Neuronal stem cell (in vitro differentiated cells): ENCODE measurements at regions not wholly inside any gene's neighbourhood (a gene's known extent, or its start where the extent isn't known, plus 50 kb on each side); places are given as distances from the start of the nearest gene placed in this dataset.
A peak's percentile ranks its signal among the peaks of the same experiment; 100 is the strongest.

Experiments used
- DNase-seq: peaks from one replicate; pipeline ENCODE4 v3.0.0-alpha.2; 2013; ENCODE audit warnings: low spot score
- H2AFZ ChIP-seq: one replicate; pipeline ENCODE4 v1.6.1; 2013; ENCODE audit warnings: mild to moderate bottlenecking, low read length, inconsistent platforms
- H2AK5ac ChIP-seq: 2 replicates; pipeline ENCODE4 v1.6.1; 2013; ENCODE audit warnings: low read depth, mild to moderate bottlenecking, inconsistent platforms, low read length, moderate library complexity, mixed read lengths
- H2BK120ac ChIP-seq: 2 replicates; pipeline ENCODE4 v1.6.1; 2013; ENCODE audit warnings: low read depth, mild to moderate bottlenecking, inconsistent platforms, low read length, moderate library complexity, mixed read lengths
- H2BK12ac ChIP-seq: one replicate; pipeline ENCODE4 v1.6.1; 2013; ENCODE audit warnings: low read length, inconsistent platforms
- H2BK15ac ChIP-seq: 2 replicates; pipeline ENCODE4 v1.6.1; 2013; ENCODE audit warnings: mild to moderate bottlenecking, low read length, inconsistent platforms, mixed read lengths
- H2BK5ac ChIP-seq: one replicate; pipeline ENCODE4 v1.6.1; 2013; ENCODE audit warnings: inconsistent platforms, mild to moderate bottlenecking, low read length, moderate library complexity
- H3K14ac ChIP-seq: one replicate; pipeline ENCODE4 v1.6.1; 2013; ENCODE audit warnings: low read length, inconsistent platforms
- H3K18ac ChIP-seq: 2 replicates; pipeline ENCODE4 v1.6.1; 2013; ENCODE audit warnings: low read length, inconsistent platforms
- H3K23ac ChIP-seq: 2 replicates; pipeline ENCODE4 v1.6.1; 2013; ENCODE audit warnings: low read depth, mild to moderate bottlenecking, mixed read lengths, low read length, inconsistent platforms; ENCODE audit not compliant: poor library complexity
- H3K27ac ChIP-seq: replicated peaks from 3 replicates; pipeline ENCODE4 v1.5.1; 2013; ENCODE audit warnings: low read length, inconsistent platforms
- H3K27me3 ChIP-seq, 3 experiments: 2 replicates each; pipeline ENCODE4 v1.6.1; 2013; ENCODE audit warnings: low read length in 3 of 3, mild to moderate bottlenecking in 2 of 3, inconsistent platforms in 1 of 3, low read depth in 1 of 3, mixed read lengths in 1 of 3, moderate library complexity in 1 of 3; ENCODE audit not compliant: control insufficient read depth in 3 of 3, insufficient read depth in 3 of 3
- H3K36me3 ChIP-seq, 2 donors: replicated peaks in 1 of 2; 2 replicates each; pipeline ENCODE4 v1.6.1; 2013; ENCODE audit warnings: low read length in 2 of 2; ENCODE audit not compliant: control insufficient read depth in 2 of 2, insufficient read depth in 2 of 2
- H3K4ac ChIP-seq: 2 replicates; pipeline ENCODE4 v1.6.1; 2013; ENCODE audit warnings: inconsistent platforms, mild to moderate bottlenecking, low read length, moderate library complexity
- H3K4me1 ChIP-seq, 2 donors: 1 replicate in 1 of 2; 2 replicates in 1 of 2; pipeline ENCODE4 v1.6.1; 2013; ENCODE audit warnings: low read length in 2 of 2, low read depth in 1 of 2; ENCODE audit not compliant: control insufficient read depth in 2 of 2, insufficient read depth in 1 of 2
- H3K4me2 ChIP-seq: one replicate; pipeline ENCODE4 v1.6.1; 2013; ENCODE audit warnings: mild to moderate bottlenecking, low read length, inconsistent platforms; ENCODE audit not compliant: insufficient read depth, poor library complexity, severe bottlenecking
- H3K4me3 ChIP-seq, 2 donors: 2 replicates each; pipeline ENCODE4 v1.5.1; 2013; ENCODE audit warnings: low read length in 2 of 2, mild to moderate bottlenecking in 2 of 2, inconsistent platforms in 1 of 2, moderate library complexity in 1 of 2
- H3K79me1 ChIP-seq: one replicate; pipeline ENCODE4 v1.6.1; 2013; ENCODE audit warnings: low read depth, mild to moderate bottlenecking, inconsistent platforms, low read length, moderate library complexity
- H3K9ac ChIP-seq: one replicate; pipeline ENCODE4 v1.6.1; 2013; ENCODE audit warnings: mild to moderate bottlenecking, low read depth, low read length, inconsistent platforms; ENCODE audit not compliant: poor library complexity
- H3K9me3 ChIP-seq, 2 donors: replicated peaks in 1 of 2; 2 replicates each; pipeline versions ENCODE3 to v1.6.1; 2013; ENCODE audit warnings: low read length in 2 of 2, mild to moderate bottlenecking in 2 of 2, inconsistent platforms in 1 of 2, low read depth in 1 of 2, mixed read lengths in 1 of 2, moderate library complexity in 1 of 2; ENCODE audit not compliant: control insufficient read depth in 2 of 2, insufficient read depth in 1 of 2
- H4K8ac ChIP-seq: one replicate; pipeline ENCODE4 v1.6.1; 2013; ENCODE audit warnings: low read depth, mild to moderate bottlenecking, inconsistent platforms, low read length, moderate library complexity
- H4K91ac ChIP-seq: one replicate; pipeline ENCODE4 v1.6.1; 2013; ENCODE audit warnings: low read length, low read depth, mild to moderate bottlenecking, inconsistent platforms; ENCODE audit not compliant: poor library complexity
- WGBS, 2 donors: extraction: QIAGEN DNeasy Blood & Tissue Kit; methylation state at CpG; one replicate each; pipeline ENCODE4 v1.1.7; 2013; ENCODE audit warnings: missing lambda C conversion rate in 2 of 2, mixed read lengths in 1 of 2; ENCODE audit not compliant: insufficient read length in 2 of 2, insufficient replicate concordance in 1 of 2; ENCODE audit errors: extremely low coverage in 2 of 2; 5-methylcytosine and 5-hydroxymethylcytosine counted together

GRCh38 chr9:28735738-28736342, 1162.6 kb upstream of the C9orf72 start:
- H2AFZ ChIP-seq, result peak overlapping the region; percentile 57
- no peaks in the 10 kb centered on the region for H3K4me1 ChIP-seq
- no peaks in the 10 kb centered on the region for H3K9me3 ChIP-seq
- WGBS, 2 donors, result no CpG with 5 or more reads among the region's 1 CpG
- no peak overlapping the region for H4K8ac ChIP-seq
- no peak for DNase-seq
- no peak overlapping the region for H2AK5ac ChIP-seq
- no peak overlapping the region for H3K4ac ChIP-seq
- no peak overlapping the region for H3K23ac ChIP-seq
- no peak overlapping the region for H3K18ac ChIP-seq
- no peaks in the 10 kb centered on the region for H3K36me3 ChIP-seq
- H3K79me1 ChIP-seq, result no peaks in the 10 kb centered on the region
- H2BK15ac ChIP-seq, result no peak overlapping the region
- H3K27ac ChIP-seq, result no peak overlapping the region
- no peak overlapping the region for H3K9ac ChIP-seq
- no peak overlapping the region for H3K4me3 ChIP-seq
- no peak overlapping the region for H2BK120ac ChIP-seq
- H3K4me2 ChIP-seq, result no peak overlapping the region
- H3K14ac ChIP-seq, result no peak overlapping the region
- H4K91ac ChIP-seq, result no peak overlapping the region
- no peaks in the 10 kb centered on the region for H3K27me3 ChIP-seq
- no peak overlapping the region for H2BK12ac ChIP-seq
- no peak overlapping the region for H2BK5ac ChIP-seq

GRCh38 chr9:28741459-28741858, 1168.2 kb upstream of the C9orf72 start:
- no peak overlapping the region for H2AK5ac ChIP-seq
- H3K36me3 ChIP-seq, result no peaks in the 10 kb centered on the region
- H2AFZ ChIP-seq, result no peak overlapping the region
- no peak overlapping the region for H2BK5ac ChIP-seq
- no peak overlapping the region for H3K4ac ChIP-seq
- H2BK15ac ChIP-seq, result no peak overlapping the region
- H3K27ac ChIP-seq, result no peak overlapping the region
- no peak overlapping the region for H2BK12ac ChIP-seq
- H2BK120ac ChIP-seq, result no peak overlapping the region
- H4K8ac ChIP-seq, result no peak overlapping the region
- H4K91ac ChIP-seq, result no peak overlapping the region
- no peak overlapping the region for H3K18ac ChIP-seq
- DNase-seq, result no peak
- no CpG with 5 or more reads among the region's 4 CpGs for WGBS, 2 donors
- no peaks in the 10 kb centered on the region for H3K27me3 ChIP-seq
- no peaks in the 10 kb centered on the region for H3K4me1 ChIP-seq
- H3K79me1 ChIP-seq, result no peaks in the 10 kb centered on the region
- no peak overlapping the region for H3K4me3 ChIP-seq
- H3K14ac ChIP-seq, result no peak overlapping the region
- H3K23ac ChIP-seq, result no peak overlapping the region
- H3K4me2 ChIP-seq, result no peak overlapping the region
- peaks cover 0 to 2% of the 10 kb centered on the region in 2 donors for H3K9me3 ChIP-seq
- no peak overlapping the region for H3K9ac ChIP-seq

- no peak overlapping the region for H2AFZ ChIP-seq
- no peak overlapping the region for H2BK15ac ChIP-seq
- no peak overlapping the region for H3K9ac ChIP-seq
- H3K14ac ChIP-seq, result no peak overlapping the region
- no CpG with 5 or more reads among the region's 10 CpGs for WGBS, 2 donors
- peak overlapping the region; percentile 52 for H3K18ac ChIP-seq
- H2BK5ac ChIP-seq, result no peak overlapping the region
- no peak overlapping the region for H4K8ac ChIP-seq
- no peak overlapping the region for H2AK5ac ChIP-seq
- no peak overlapping the region for H3K4me2 ChIP-seq
- H3K27me3 ChIP-seq, result peaks cover 0 to 2% (median 0%) of the 10 kb centered on the region in 3 experiments
- H4K91ac ChIP-seq, result no peak overlapping the region
- H3K27ac ChIP-seq, result no peak overlapping the region
- H3K9me3 ChIP-seq, result no peaks in the 10 kb centered on the region
- no peak overlapping the region for H2BK120ac ChIP-seq
- H3K23ac ChIP-seq, result no peak overlapping the region
- no peaks in the 10 kb centered on the region for H3K4me1 ChIP-seq
- H3K4ac ChIP-seq, result no peak overlapping the region
- H3K79me1 ChIP-seq, result no peaks in the 10 kb centered on the region
- no peak for DNase-seq
- H3K4me3 ChIP-seq, result no peak overlapping the region
- H2BK12ac ChIP-seq, result no peak overlapping the region
- H3K36me3 ChIP-seq, result no peaks in the 10 kb centered on the region
Observed at GRCh38 chr9:28747351-28747985, 1174.2 kb upstream of the C9orf72 start.

GRCh38 chr9:28750136-28750535, 1176.9 kb upstream of the C9orf72 start:
- no CpG with 5 or more reads among the region's 2 CpGs for WGBS, 2 donors
- Histone ChIP-seq H2AK5ac (no peak overlapping the region), H3K36me3 (no peaks in the 10 kb centered on the region), H3K4me3 (no peak overlapping the region), H2AFZ (no peak overlapping the region), H3K4ac (no peak overlapping the region), H2BK15ac (no peak overlapping the region), H3K9me3 (no peaks in the 10 kb centered on the region), H3K18ac (no peak overlapping the region), H3K9ac (no peak overlapping the region), H3K27me3 (peaks cover 0 to 2% (median 0%) of the 10 kb centered on the region in 3 experiments), H4K8ac (no peak overlapping the region), H2BK12ac (no peak overlapping the region), H3K4me1 (no peaks in the 10 kb centered on the region), H3K4me2 (no peak overlapping the region), H3K23ac (no peak overlapping the region), H2BK5ac (no peak overlapping the region), H2BK120ac (no peak overlapping the region), H3K27ac (no peak overlapping the region), H4K91ac (no peak overlapping the region), H3K79me1 (no peaks in the 10 kb centered on the region), H3K14ac (no peak overlapping the region)
- no peak for DNase-seq
